ENCODE measurements at regions not wholly inside any gene's neighbourhood (a gene's known extent, or its start where the extent isn't known, plus 50 kb on each side); places are given as distances from the start of the nearest gene placed in this dataset.

- Histone ChIP-seq H3K27ac (ENCODE audit: low read length) (no peak overlapping the region), H3K27me3 (ENCODE audit: insufficient read depth, low read length, poor library complexity) (no peaks in the 10 kb centered on the region), H3K36me3 (ENCODE audit: insufficient read depth, low read length) (no peaks in the 10 kb centered on the region), H3K9me3 (ENCODE audit: insufficient read depth, low read length, severe bottlenecking) (no peaks in the 10 kb centered on the region), H2AFZ (ENCODE audit: low read depth, low read length) (no peak overlapping the region), H3K9ac (ENCODE audit: low read depth, low read length) (no peak overlapping the region), H4K20me1 (ENCODE audit: insufficient read depth, low read length) (no peaks in the 10 kb centered on the region), H3K79me2 (ENCODE audit: insufficient read depth, low read length) (no peaks in the 10 kb centered on the region), H3K4me3 (ENCODE audit: low read depth in 1 of 2, low read length in 2 of 2) (no peak overlapping the region), H3K4me1 (ENCODE audit: insufficient read depth, low read length) (no peaks in the 10 kb centered on the region), H3K4me2 (ENCODE audit: insufficient read depth, low read length) (no peak overlapping the region)
- ATAC-seq (ENCODE audit: insufficient read depth, low read depth) (no peak), DNase-seq (no peak)
- TF ChIP-seq EZH2 (IDR thresholded peaks at IDR 0.05; ENCODE audit: borderline replicate concordance, low read depth, low read length, severe bottlenecking) (no peak), CTCF (IDR thresholded peaks at IDR 0.05; ENCODE audit: borderline replicate concordance, extremely low read depth, low read length, poor library complexity, severe bottlenecking) (no peak)
Measured at GRCh38 chr5:28710360-28710759, 1672.0 kb upstream of the CDH9 start.

- Histone ChIP-seq H3K4me1 (ENCODE audit: insufficient read depth, low read length) (no peaks in the 10 kb centered on the region), H4K20me1 (ENCODE audit: insufficient read depth, low read length) (no peaks in the 10 kb centered on the region), H3K4me3 (ENCODE audit: low read depth in 1 of 2, low read length in 2 of 2) (no peak overlapping the region), H3K27me3 (ENCODE audit: insufficient read depth, low read length, poor library complexity) (no peaks in the 10 kb centered on the region), H3K79me2 (ENCODE audit: insufficient read depth, low read length) (no peaks in the 10 kb centered on the region), H3K9me3 (ENCODE audit: insufficient read depth, low read length, severe bottlenecking) (no peaks in the 10 kb centered on the region), H3K9ac (ENCODE audit: low read depth, low read length) (no peak overlapping the region), H2AFZ (ENCODE audit: low read depth, low read length) (no peak overlapping the region), H3K27ac (ENCODE audit: low read length) (no peak overlapping the region), H3K4me2 (ENCODE audit: insufficient read depth, low read length) (no peak overlapping the region), H3K36me3 (ENCODE audit: insufficient read depth, low read length) (no peaks in the 10 kb centered on the region)
- ATAC-seq (ENCODE audit: insufficient read depth, low read depth) (no peak), DNase-seq (no peak)
- TF ChIP-seq CTCF (IDR thresholded peaks at IDR 0.05; ENCODE audit: borderline replicate concordance, extremely low read depth, low read length, poor library complexity, severe bottlenecking): no peak
Measured at GRCh38 chr5:28708472-28708871, 1670.1 kb upstream of the CDH9 start.

GRCh38 chr5:28707706-28708105 lies 1669.3 kb upstream of the CDH9 start:
- Histone ChIP-seq H4K20me1 (ENCODE audit: insufficient read depth, low read length) (no peaks in the 10 kb centered on the region), H3K79me2 (ENCODE audit: insufficient read depth, low read length) (no peaks in the 10 kb centered on the region), H3K27me3 (ENCODE audit: insufficient read depth, low read length, poor library complexity) (no peaks in the 10 kb centered on the region), H3K4me3 (ENCODE audit: low read depth in 1 of 2, low read length in 2 of 2) (no peak overlapping the region), H3K36me3 (ENCODE audit: insufficient read depth, low read length) (no peaks in the 10 kb centered on the region), H3K9ac (ENCODE audit: low read depth, low read length) (no peak overlapping the region), H3K9me3 (ENCODE audit: insufficient read depth, low read length, severe bottlenecking) (no peaks in the 10 kb centered on the region), H3K4me2 (ENCODE audit: insufficient read depth, low read length) (no peak overlapping the region), H3K27ac (ENCODE audit: low read length) (no peak overlapping the region), H2AFZ (ENCODE audit: low read depth, low read length) (no peak overlapping the region), H3K4me1 (ENCODE audit: insufficient read depth, low read length) (no peaks in the 10 kb centered on the region)
- ATAC-seq (ENCODE audit: insufficient read depth, low read depth) (no peak), DNase-seq (no peak)
- TF ChIP-seq EZH2 (IDR thresholded peaks at IDR 0.05; ENCODE audit: borderline replicate concordance, low read depth, low read length, severe bottlenecking) (no peak), CTCF (IDR thresholded peaks at IDR 0.05; ENCODE audit: borderline replicate concordance, extremely low read depth, low read length, poor library complexity, severe bottlenecking) (no peak)

GRCh38 chr5:28703651-28704260 lies 1665.4 kb upstream of the CDH9 start:
- Histone ChIP-seq H3K36me3 (ENCODE audit: insufficient read depth, low read length) (no peaks in the 10 kb centered on the region), H3K79me2 (ENCODE audit: insufficient read depth, low read length) (no peaks in the 10 kb centered on the region), H3K27ac (ENCODE audit: low read length) (no peak overlapping the region), H3K9me3 (ENCODE audit: insufficient read depth, low read length, severe bottlenecking) (no peaks in the 10 kb centered on the region), H3K4me3 (ENCODE audit: low read depth in 1 of 2, low read length in 2 of 2) (no peak overlapping the region), H4K20me1 (ENCODE audit: insufficient read depth, low read length) (no peaks in the 10 kb centered on the region), H3K4me1 (ENCODE audit: insufficient read depth, low read length) (no peaks in the 10 kb centered on the region), H2AFZ (ENCODE audit: low read depth, low read length) (no peak overlapping the region), H3K27me3 (ENCODE audit: insufficient read depth, low read length, poor library complexity) (no peaks in the 10 kb centered on the region), H3K9ac (ENCODE audit: low read depth, low read length) (no peak overlapping the region), H3K4me2 (ENCODE audit: insufficient read depth, low read length) (no peak overlapping the region)
- no peak for TF ChIP-seq CTCF (IDR thresholded peaks at IDR 0.05; ENCODE audit: borderline replicate concordance, extremely low read depth, low read length, poor library complexity, severe bottlenecking)
- no peak for TF ChIP-seq EZH2 (IDR thresholded peaks at IDR 0.05; ENCODE audit: borderline replicate concordance, low read depth, low read length, severe bottlenecking)
- no peak for ATAC-seq (ENCODE audit: insufficient read depth, low read depth)
- no peak for DNase-seq

Data from DND-41 (cell line).